PFSK-1 (cell line): ENCODE measurements at regions not wholly inside any gene's neighbourhood (a gene's known extent, or its start where the extent isn't known, plus 50 kb on each side); places are given as distances from the start of the nearest gene placed in this dataset.

Experiments
- FOXP2 ChIP-seq: optimal IDR thresholded peaks from 2 replicates; pipeline ENCODE3; 2011; ENCODE audit warnings: borderline replicate concordance, control low read depth, inconsistent platforms; ENCODE audit not compliant: insufficient read depth; ENCODE audit errors: extremely low read length, extremely low read depth
- POLR2AphosphoS5 ChIP-seq: IDR thresholded peaks from 2 replicates; pipeline ENCODE4 v1.6.1; 2012; ENCODE audit warnings: low read depth, mild to moderate bottlenecking, control low read depth, low read length, moderate library complexity
- SIN3A ChIP-seq: IDR thresholded peaks from 2 replicates; pipeline ENCODE4 v1.6.1; 2012; ENCODE audit warnings: mild to moderate bottlenecking, low read length, moderate library complexity, borderline replicate concordance; ENCODE audit not compliant: insufficient read depth
- TAF1 ChIP-seq: IDR thresholded peaks from 2 replicates; pipeline ENCODE4 v1.6.1; 2012; ENCODE audit warnings: low read length, control low read depth, borderline replicate concordance; ENCODE audit not compliant: insufficient read depth
- TF ChIP-seq, protein P1 (sequence below), 2 experiments: IDR thresholded peaks; 2 replicates each; pipeline versions ENCODE4 v1.6.1 to v1.8.0; 2011 to 2012; ENCODE audit warnings: low read depth in 2 of 2, low read length in 2 of 2, control low read depth in 1 of 2, inconsistent platforms in 1 of 2, mild to moderate bottlenecking in 1 of 2, moderate library complexity in 1 of 2; ENCODE audit not compliant: insufficient read depth in 1 of 2

DNA sequence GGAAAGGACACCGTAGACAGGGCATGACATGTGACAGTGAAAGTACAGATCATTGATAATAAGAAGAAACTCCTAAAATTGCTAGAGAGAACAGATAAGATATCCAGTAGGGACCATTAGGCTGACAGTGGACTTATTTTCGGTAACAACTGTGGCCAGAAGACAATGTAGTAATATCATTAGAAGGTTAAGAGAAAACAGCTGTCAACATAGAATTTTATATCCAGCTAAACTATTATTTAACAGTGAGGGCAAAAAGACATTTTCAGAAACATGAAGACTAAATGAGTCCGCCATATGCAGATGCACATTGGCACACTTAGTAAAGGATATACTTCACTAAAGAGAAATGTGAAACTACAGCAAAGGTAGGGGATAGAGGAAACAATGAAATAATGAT lies 95.4 kb upstream of the GUCA2B start:
- TF ChIP-seq TAF1 (no peak), SIN3A (no peak), POLR2AphosphoS5 (no peak), FOXP2 (no peak)
- TF ChIP-seq, protein P1, sequence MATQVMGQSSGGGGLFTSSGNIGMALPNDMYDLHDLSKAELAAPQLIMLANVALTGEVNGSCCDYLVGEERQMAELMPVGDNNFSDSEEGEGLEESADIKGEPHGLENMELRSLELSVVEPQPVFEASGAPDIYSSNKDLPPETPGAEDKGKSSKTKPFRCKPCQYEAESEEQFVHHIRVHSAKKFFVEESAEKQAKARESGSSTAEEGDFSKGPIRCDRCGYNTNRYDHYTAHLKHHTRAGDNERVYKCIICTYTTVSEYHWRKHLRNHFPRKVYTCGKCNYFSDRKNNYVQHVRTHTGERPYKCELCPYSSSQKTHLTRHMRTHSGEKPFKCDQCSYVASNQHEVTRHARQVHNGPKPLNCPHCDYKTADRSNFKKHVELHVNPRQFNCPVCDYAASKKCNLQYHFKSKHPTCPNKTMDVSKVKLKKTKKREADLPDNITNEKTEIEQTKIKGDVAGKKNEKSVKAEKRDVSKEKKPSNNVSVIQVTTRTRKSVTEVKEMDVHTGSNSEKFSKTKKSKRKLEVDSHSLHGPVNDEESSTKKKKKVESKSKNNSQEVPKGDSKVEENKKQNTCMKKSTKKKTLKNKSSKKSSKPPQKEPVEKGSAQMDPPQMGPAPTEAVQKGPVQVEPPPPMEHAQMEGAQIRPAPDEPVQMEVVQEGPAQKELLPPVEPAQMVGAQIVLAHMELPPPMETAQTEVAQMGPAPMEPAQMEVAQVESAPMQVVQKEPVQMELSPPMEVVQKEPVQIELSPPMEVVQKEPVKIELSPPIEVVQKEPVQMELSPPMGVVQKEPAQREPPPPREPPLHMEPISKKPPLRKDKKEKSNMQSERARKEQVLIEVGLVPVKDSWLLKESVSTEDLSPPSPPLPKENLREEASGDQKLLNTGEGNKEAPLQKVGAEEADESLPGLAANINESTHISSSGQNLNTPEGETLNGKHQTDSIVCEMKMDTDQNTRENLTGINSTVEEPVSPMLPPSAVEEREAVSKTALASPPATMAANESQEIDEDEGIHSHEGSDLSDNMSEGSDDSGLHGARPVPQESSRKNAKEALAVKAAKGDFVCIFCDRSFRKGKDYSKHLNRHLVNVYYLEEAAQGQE (IDR thresholded peaks at IDR 0.05; ENCODE audit: insufficient read depth in 1 of 2, low read depth in 2 of 2, low read length in 2 of 2) = no peak
